ENCODE measurements at regions not wholly inside any gene's neighbourhood (a gene's known extent, or its start where the extent isn't known, plus 50 kb on each side); places are given as distances from the start of the nearest gene placed in this dataset.

DNA sequence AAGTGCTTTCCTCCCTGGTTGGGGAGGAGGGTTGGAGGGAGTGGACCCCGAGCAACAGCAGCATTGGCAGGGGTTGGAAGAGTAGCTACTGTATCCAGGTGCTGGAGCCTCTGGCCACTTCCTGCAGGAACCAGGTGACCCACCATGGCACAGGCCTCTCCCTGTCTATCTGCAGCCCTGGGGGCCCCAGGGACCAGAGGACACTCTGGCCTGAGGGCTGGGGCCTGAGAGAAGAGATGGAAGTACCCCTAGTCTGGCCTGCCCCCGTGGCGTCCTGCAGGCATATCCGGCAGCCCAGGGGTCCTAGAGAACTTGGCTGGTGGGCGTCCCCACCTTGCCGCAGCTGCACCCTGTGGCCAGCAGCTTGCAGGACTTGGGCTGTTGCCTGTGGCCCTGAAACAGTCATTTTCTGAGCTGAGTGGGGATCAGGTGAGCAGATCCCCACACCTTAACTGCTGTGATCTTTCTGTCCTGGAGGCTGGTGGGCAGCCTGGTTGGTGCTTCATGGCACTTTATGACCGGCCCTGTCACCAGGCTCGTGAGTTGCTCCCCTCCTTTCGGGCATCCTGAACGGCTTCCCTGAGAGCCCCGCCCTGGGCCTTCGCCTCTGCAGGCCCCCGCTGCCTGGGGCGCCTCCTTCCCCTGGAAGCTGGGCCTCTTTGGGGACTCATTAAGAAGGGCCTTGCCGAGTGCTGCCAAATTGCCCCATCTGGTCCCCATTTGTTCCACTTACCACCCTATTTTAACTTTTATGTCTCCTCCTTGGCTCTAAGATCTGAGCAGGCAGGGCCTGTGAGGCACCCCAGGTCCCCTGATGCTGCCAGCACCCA lies 298.6 kb downstream of the SEC14L1 start:
- peak overlapping the region; percentile 43 to 99 (median 68) for H3K27ac ChIP-seq (replicated peaks in 1 of 4)
- intact Hi-C loops (cut with DNase I), result no loop called here
- no peaks in the 10 kb centered on the region for H3K36me3 ChIP-seq
- TF ChIP-seq POLR2A (IDR thresholded peaks at IDR 0.05; ENCODE audit: low read depth) (no peak), EP300 (IDR thresholded peaks at IDR 0.05) (no peak), POLR2AphosphoS5 (IDR thresholded peaks at IDR 0.05) (no peak)
- TF ChIP-seq, protein P1, sequence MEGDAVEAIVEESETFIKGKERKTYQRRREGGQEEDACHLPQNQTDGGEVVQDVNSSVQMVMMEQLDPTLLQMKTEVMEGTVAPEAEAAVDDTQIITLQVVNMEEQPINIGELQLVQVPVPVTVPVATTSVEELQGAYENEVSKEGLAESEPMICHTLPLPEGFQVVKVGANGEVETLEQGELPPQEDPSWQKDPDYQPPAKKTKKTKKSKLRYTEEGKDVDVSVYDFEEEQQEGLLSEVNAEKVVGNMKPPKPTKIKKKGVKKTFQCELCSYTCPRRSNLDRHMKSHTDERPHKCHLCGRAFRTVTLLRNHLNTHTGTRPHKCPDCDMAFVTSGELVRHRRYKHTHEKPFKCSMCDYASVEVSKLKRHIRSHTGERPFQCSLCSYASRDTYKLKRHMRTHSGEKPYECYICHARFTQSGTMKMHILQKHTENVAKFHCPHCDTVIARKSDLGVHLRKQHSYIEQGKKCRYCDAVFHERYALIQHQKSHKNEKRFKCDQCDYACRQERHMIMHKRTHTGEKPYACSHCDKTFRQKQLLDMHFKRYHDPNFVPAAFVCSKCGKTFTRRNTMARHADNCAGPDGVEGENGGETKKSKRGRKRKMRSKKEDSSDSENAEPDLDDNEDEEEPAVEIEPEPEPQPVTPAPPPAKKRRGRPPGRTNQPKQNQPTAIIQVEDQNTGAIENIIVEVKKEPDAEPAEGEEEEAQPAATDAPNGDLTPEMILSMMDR (IDR thresholded peaks at IDR 0.05), result no peak
- no peaks in the 10 kb centered on the region for H3K27me3 ChIP-seq
- no peak for DNase-seq (ENCODE audit: extremely low spot score)
- no peak overlapping the region for H3K4me3 ChIP-seq
- 51% methylated on average over 10 of the region's 15 CpGs for WGBS
- H3K9me3 ChIP-seq, result no peaks in the 10 kb centered on the region
- peaks cover 91 to 99% (median 96%) of the 10 kb centered on the region in 4 donors for H3K4me1 ChIP-seq

DNA sequence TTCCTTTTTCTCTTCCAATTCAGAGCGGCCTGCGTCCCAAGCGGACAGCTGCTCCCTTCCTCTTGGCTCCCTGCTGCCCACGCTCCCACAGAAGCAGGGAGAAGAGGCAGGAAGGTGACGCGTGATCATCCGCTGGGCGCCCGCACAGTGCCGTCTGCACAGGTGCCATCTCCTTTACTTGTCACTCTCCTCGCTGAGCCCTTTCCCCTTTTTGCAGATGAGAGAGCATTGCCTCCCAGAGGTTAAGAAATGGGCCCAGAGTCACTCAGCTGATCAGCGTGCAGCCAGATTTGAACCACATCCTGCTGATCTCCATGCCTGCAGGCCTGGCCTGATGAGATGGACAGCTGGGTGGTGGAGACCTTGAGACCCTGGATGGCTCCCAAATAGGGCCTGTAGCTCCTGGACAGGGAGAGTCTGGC lies 299.8 kb downstream of the SEC14L1 start:
- H3K4me1 ChIP-seq, result peaks cover 91 to 99% (median 96%) of the 10 kb centered on the region in 4 donors
- 68% methylated on average over 12 of the region's 12 CpGs for WGBS
- H3K9me3 ChIP-seq, result no peaks in the 10 kb centered on the region
- H3K27me3 ChIP-seq, result no peaks in the 10 kb centered on the region
- H3K4me3 ChIP-seq, result no peak overlapping the region
- intact Hi-C loops (cut with DNase I), result no loop called here
- peak overlapping the region; percentile 60 to 99 (median 68) for H3K27ac ChIP-seq (replicated peaks in 1 of 4)
- H3K36me3 ChIP-seq, result no peaks in the 10 kb centered on the region
- no peak for DNase-seq (ENCODE audit: extremely low spot score)
- TF ChIP-seq, protein P1 (IDR thresholded peaks at IDR 0.05), result no peak
- no peak for TF ChIP-seq EP300 (IDR thresholded peaks at IDR 0.05)
- no peak for TF ChIP-seq POLR2A (IDR thresholded peaks at IDR 0.05; ENCODE audit: low read depth)
- peak in 1 of 2 donors; percentile 6 for TF ChIP-seq POLR2AphosphoS5 (IDR thresholded peaks at IDR 0.05)

DNA sequence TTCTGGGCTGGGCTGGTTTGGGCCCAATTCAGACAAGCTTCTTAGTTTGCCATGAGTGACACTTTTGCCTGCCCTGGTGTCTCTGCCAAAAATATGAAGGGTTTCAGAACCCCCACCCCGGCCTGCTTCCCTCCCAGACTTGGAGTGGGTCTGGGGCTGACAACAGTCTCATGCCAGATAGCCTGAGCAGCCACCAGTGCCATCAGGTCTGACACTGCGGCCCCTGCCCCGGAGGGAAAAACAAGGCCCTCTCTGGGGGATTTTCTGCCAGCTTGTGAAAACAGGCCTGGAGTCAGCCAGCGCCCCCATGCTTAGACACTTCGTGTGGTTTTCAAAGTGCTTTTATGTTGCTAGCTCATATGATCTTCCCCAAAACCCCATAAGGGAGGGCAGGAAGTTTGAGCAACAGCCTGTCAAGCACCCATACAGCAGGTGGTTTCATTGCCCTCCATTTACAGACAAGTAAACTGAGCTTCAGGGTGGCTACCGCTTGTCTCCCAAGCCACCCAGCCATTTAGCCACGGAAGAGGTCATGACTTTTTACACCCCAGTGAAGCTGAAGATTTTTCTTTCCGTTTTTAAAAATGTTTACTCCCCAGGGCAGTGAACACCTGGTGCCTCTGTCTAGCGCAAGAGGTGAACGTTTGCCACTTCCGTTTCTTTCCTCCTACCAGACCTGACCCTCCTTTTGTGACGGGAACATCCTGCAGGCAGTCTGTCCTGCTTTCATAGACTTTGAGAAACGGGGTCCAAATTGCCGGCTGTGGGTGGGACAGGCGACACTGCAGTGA lies 300.6 kb downstream of the SEC14L1 start:
- DNase-seq (ENCODE audit: extremely low spot score), result no peak
- no peaks in the 10 kb centered on the region for H3K9me3 ChIP-seq
- 68% methylated on average over 11 of the region's 15 CpGs for WGBS
- peak overlapping the region; percentile 60 to 99 (median 68) for H3K27ac ChIP-seq (replicated peaks in 1 of 4)
- H3K27me3 ChIP-seq, result no peaks in the 10 kb centered on the region
- no peak overlapping the region for H3K4me3 ChIP-seq
- intact Hi-C loops (cut with DNase I), result no loop called here
- peaks cover 91 to 99% (median 96%) of the 10 kb centered on the region in 4 donors for H3K4me1 ChIP-seq
- TF ChIP-seq POLR2A (IDR thresholded peaks at IDR 0.05; ENCODE audit: low read depth), result no peak
- TF ChIP-seq EP300 (IDR thresholded peaks at IDR 0.05), result no peak
- peak in 1 of 2 donors; percentile 12 for TF ChIP-seq POLR2AphosphoS5 (IDR thresholded peaks at IDR 0.05)
- H3K36me3 ChIP-seq, result no peaks in the 10 kb centered on the region

DNA sequence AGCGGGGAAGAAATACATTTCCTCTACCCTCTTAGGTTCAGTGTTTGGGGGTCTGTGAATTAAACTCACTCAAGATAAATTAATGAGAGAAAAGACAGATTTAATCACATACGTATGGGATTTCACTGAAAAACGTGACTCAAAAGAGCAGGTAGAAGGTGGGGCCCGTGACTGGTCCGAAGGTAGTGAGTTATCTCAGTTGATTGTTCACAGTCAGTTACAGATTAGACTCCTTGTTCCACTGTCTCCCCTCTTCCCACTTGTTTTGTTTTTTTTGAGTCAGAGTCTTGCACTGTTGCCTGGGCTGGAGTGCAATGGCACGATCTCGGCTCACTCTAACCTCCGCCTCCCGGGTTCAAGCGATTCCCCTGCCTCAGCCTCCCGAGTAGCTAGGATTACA lies 301.2 kb downstream of the SEC14L1 start:
- no peak for TF ChIP-seq POLR2A (IDR thresholded peaks at IDR 0.05; ENCODE audit: low read depth)
- TF ChIP-seq, protein P1 (IDR thresholded peaks at IDR 0.05), result no peak
- no peak for TF ChIP-seq POLR2AphosphoS5 (IDR thresholded peaks at IDR 0.05)
- no peak for TF ChIP-seq EP300 (IDR thresholded peaks at IDR 0.05)
- no peak overlapping the region for H3K4me3 ChIP-seq
- H3K4me1 ChIP-seq, result peaks cover 86 to 99% (median 96%) of the 10 kb centered on the region in 4 donors
- peak overlapping the region in 3 of 4 donors; percentile 68 to 99 (median 69) for H3K27ac ChIP-seq (replicated peaks in 1 of 4)
- no peaks in the 10 kb centered on the region for H3K9me3 ChIP-seq
- no peaks in the 10 kb centered on the region for H3K36me3 ChIP-seq
- 89% methylated on average over 11 of the region's 11 CpGs for WGBS
- H3K27me3 ChIP-seq, result no peaks in the 10 kb centered on the region
- intact Hi-C loops (cut with DNase I), result no loop called here
- no peak for DNase-seq (ENCODE audit: extremely low spot score)
